Fibroblast of lung (primary cell): ENCODE measurements at regions not wholly inside any gene's neighbourhood (a gene's known extent, or its start where the extent isn't known, plus 50 kb on each side); places are given as distances from the start of the nearest gene placed in this dataset.

ENCODE experiments used
- DNase-seq, 2 donors: peaks; one replicate each; pipeline versions ENCODE4 v3.0.0 to v3.0.0-alpha.2; 2010; ENCODE audit warnings: low read depth in 2 of 2
- H2AFZ ChIP-seq: 2 replicates; pipeline ENCODE4 v1.5.1; 2012; ENCODE audit warnings: low read length, control low read depth, inconsistent platforms
- H3K27ac ChIP-seq: 2 replicates; pipeline ENCODE4 v1.5.1; 2011; ENCODE audit warnings: low read length, control low read depth; ENCODE audit not compliant: insufficient read depth
- H3K27me3 ChIP-seq: 2 replicates; pipeline ENCODE4 v1.5.1; 2011; ENCODE audit warnings: mild to moderate bottlenecking, low read length; ENCODE audit not compliant: control insufficient read depth, insufficient read depth
- H3K36me3 ChIP-seq: 2 replicates; pipeline ENCODE4 v1.5.1; 2011; ENCODE audit warnings: low read length; ENCODE audit not compliant: control insufficient read depth, insufficient read depth
- H3K4me1 ChIP-seq: 2 replicates; pipeline ENCODE4 v1.5.1; 2011; ENCODE audit warnings: low read length; ENCODE audit not compliant: control insufficient read depth, insufficient read depth; ENCODE audit errors: extremely low read depth
- H3K4me2 ChIP-seq: 2 replicates; pipeline ENCODE4 v1.5.1; 2011; ENCODE audit warnings: low read length, control low read depth; ENCODE audit not compliant: insufficient read depth; ENCODE audit errors: extremely low read depth
- H3K4me3 ChIP-seq, 4 experiments: fragments of 200-600 bp in 1 of 4; sonication (generic) in 1 of 4; replicated peaks in 1 of 4; 2 replicates each; pipeline ENCODE4 v1.5.1; 2011 to 2016; ENCODE audit warnings: low read length in 4 of 4, low read depth in 3 of 4, mild to moderate bottlenecking in 3 of 4, control low read depth in 2 of 4, inconsistent platforms in 1 of 4, mixed read lengths in 1 of 4; ENCODE audit not compliant: insufficient read depth in 1 of 4; ENCODE audit errors: control extremely low read depth in 1 of 4
- H3K79me2 ChIP-seq: 2 replicates; pipeline ENCODE4 v1.5.1; 2012; ENCODE audit warnings: mild to moderate bottlenecking, low read length, inconsistent platforms; ENCODE audit not compliant: control insufficient read depth, insufficient read depth
- H3K9ac ChIP-seq: 2 replicates; pipeline ENCODE4 v1.5.1; 2011; ENCODE audit warnings: mild to moderate bottlenecking, low read length, control low read depth; ENCODE audit not compliant: insufficient read depth
- H3K9me3 ChIP-seq: 2 replicates; pipeline ENCODE4 v1.5.1; 2012; ENCODE audit warnings: low read depth, low read length; ENCODE audit not compliant: control insufficient read depth, insufficient read depth
- H4K20me1 ChIP-seq: 2 replicates; pipeline ENCODE4 v1.5.1; 2011; ENCODE audit warnings: low read length; ENCODE audit not compliant: control insufficient read depth, insufficient read depth; ENCODE audit errors: extremely low read depth
- CTCF ChIP-seq, 2 donors: IDR thresholded peaks in 1 of 2; conservative IDR thresholded peaks in 1 of 2; 1 replicate in 1 of 2; 2 replicates in 1 of 2; pipeline ENCODE4 v1.5.1; 2011 to 2012; ENCODE audit warnings: low read length in 2 of 2, control low read depth in 1 of 2, inconsistent platforms in 1 of 2, low read depth in 1 of 2, mild to moderate bottlenecking in 1 of 2
- EZH2 ChIP-seq: IDR thresholded peaks from 2 replicates; pipeline ENCODE4 v1.5.1; 2012; ENCODE audit warnings: low read length, control low read depth, mild to moderate bottlenecking; ENCODE audit errors: missing control alignments

GRCh38 chr15:93469994-93470393 lies 381.0 kb upstream of the RGMA start:
- Histone ChIP-seq H3K27ac (no peak overlapping the region), H3K27me3 (no peaks in the 10 kb centered on the region), H3K9ac (no peak overlapping the region), H3K4me2 (no peak overlapping the region), H3K9me3 (no peaks in the 10 kb centered on the region), H2AFZ (no peak overlapping the region), H3K4me3 (no peak overlapping the region), H4K20me1 (no peaks in the 10 kb centered on the region), H3K4me1 (no peaks in the 10 kb centered on the region), H3K36me3 (no peaks in the 10 kb centered on the region), H3K79me2 (no peaks in the 10 kb centered on the region)
- no peak for DNase-seq
- no peak for TF ChIP-seq EZH2
- no peak for TF ChIP-seq CTCF (conservative IDR thresholded peaks at IDR 0.05 in 1 of 2, IDR thresholded peaks at IDR 0.05 in 1 of 2; ENCODE audit: low read depth in 1 of 2, low read length in 2 of 2)

- no peaks in the 10 kb centered on the region for H3K4me1 ChIP-seq
- peak in 1 of 2 donors; percentile 72 for DNase-seq
- H3K36me3 ChIP-seq = no peaks in the 10 kb centered on the region
- H3K27ac ChIP-seq = no peak overlapping the region
- H3K9ac ChIP-seq = no peak overlapping the region
- TF ChIP-seq EZH2 = no peak
- H3K27me3 ChIP-seq = no peaks in the 10 kb centered on the region
- no peak overlapping the region for H3K4me3 ChIP-seq
- no peak overlapping the region for H2AFZ ChIP-seq
- H3K4me2 ChIP-seq = no peak overlapping the region
- H4K20me1 ChIP-seq = no peaks in the 10 kb centered on the region
- no peaks in the 10 kb centered on the region for H3K79me2 ChIP-seq
- H3K9me3 ChIP-seq = no peaks in the 10 kb centered on the region
Measured at GRCh38 chr15:93467337-93467736, 378.3 kb upstream of the RGMA start.

- no peak overlapping the region for H3K27ac ChIP-seq
- no peaks in the 10 kb centered on the region for H3K27me3 ChIP-seq
- TF ChIP-seq EZH2 = no peak
- no peak for TF ChIP-seq CTCF (conservative IDR thresholded peaks at IDR 0.05 in 1 of 2, IDR thresholded peaks at IDR 0.05 in 1 of 2; ENCODE audit: low read depth in 1 of 2, low read length in 2 of 2)
- no peak overlapping the region for H2AFZ ChIP-seq
- H3K4me2 ChIP-seq = no peak overlapping the region
- H3K9ac ChIP-seq = no peak overlapping the region
- DNase-seq = no peak
- H3K4me3 ChIP-seq = no peak overlapping the region
- H4K20me1 ChIP-seq = no peaks in the 10 kb centered on the region
- no peaks in the 10 kb centered on the region for H3K79me2 ChIP-seq
- H3K4me1 ChIP-seq = no peaks in the 10 kb centered on the region
- H3K9me3 ChIP-seq = no peaks in the 10 kb centered on the region
- H3K36me3 ChIP-seq = no peaks in the 10 kb centered on the region
Measured at GRCh38 chr15:93466380-93466779, 377.4 kb upstream of the RGMA start.
